ENCODE measurements at regions not wholly inside any gene's neighbourhood (a gene's known extent, or its start where the extent isn't known, plus 50 kb on each side); places are given as distances from the start of the nearest gene placed in this dataset.
"Not testable (repeated sequence)": the region's sequence is repeated elsewhere in the genome, so short reads cannot be mapped to it uniquely, and the experiment has no call there.

GRCh38 chr16:29149912-29150311, 165.1 kb downstream of the LAT start:
- TF ChIP-seq CTCF (conservative IDR thresholded peaks at IDR 0.05; ENCODE audit: low read length); EZH2phosphoT487 (IDR thresholded peaks at IDR 0.05; ENCODE audit: borderline replicate concordance, low read depth, low read length): not testable (repeated sequence)
